ENCODE measurements at regions not wholly inside any gene's neighbourhood (a gene's known extent, or its start where the extent isn't known, plus 50 kb on each side); places are given as distances from the start of the nearest gene placed in this dataset.

DNA sequence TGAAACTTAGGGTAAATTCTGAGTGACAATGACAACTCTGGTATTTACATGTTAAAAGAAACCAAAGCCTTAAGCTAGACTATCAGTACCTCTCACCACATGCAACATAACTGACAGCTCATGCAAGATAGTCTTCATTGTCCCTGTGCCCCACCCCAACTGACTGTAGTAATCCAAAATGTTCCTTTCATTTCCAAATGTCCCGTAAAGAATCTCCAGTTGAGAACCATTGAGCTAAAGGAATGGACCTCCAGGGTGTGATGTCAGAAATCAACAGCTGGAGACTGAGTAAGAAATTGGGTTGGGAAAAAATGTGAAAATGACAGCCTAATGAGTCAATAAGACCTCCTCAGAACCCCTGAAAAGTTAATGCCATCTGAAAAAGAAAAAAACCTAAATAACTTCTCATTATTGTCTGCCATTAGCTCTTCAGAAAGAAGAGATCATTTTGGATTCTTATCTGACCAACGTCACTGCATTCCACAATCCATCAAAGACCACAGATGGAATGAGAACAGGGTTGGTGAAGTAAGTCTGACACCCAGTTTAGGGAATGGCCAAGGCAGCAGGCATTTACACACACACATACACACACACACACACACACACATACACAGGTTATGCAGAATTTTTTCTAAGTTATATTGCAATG is 51.7 kb upstream of the ACVR2A start:
- TF ChIP-seq, protein P1, sequence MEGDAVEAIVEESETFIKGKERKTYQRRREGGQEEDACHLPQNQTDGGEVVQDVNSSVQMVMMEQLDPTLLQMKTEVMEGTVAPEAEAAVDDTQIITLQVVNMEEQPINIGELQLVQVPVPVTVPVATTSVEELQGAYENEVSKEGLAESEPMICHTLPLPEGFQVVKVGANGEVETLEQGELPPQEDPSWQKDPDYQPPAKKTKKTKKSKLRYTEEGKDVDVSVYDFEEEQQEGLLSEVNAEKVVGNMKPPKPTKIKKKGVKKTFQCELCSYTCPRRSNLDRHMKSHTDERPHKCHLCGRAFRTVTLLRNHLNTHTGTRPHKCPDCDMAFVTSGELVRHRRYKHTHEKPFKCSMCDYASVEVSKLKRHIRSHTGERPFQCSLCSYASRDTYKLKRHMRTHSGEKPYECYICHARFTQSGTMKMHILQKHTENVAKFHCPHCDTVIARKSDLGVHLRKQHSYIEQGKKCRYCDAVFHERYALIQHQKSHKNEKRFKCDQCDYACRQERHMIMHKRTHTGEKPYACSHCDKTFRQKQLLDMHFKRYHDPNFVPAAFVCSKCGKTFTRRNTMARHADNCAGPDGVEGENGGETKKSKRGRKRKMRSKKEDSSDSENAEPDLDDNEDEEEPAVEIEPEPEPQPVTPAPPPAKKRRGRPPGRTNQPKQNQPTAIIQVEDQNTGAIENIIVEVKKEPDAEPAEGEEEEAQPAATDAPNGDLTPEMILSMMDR (conservative IDR thresholded peaks at IDR 0.05; ENCODE audit: low read depth, low read length) = no peak
- H3K4me3 ChIP-seq (ENCODE audit: low read depth, low read length) = no peak overlapping the region
- no peak for DNase-seq (ENCODE audit: low read depth)

DNA sequence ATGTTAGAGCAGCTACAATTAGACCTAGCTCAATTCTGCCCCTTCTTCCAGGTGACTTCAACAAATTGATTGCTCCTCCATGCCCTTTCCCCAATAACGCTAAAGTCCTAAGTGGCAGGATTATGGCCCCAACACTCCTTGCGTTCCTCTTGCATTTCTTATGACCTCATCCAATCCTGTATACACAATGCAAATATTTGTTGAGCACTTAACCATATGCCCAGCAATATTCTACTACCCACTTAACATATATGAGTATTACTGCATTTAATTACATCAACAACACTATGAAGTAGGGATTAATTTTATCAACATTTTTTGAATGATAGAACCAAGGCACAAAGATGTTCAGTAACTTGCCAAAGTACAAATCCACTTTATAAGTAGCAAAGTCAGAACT is 54.2 kb upstream of the ACVR2A start:
- TF ChIP-seq, protein P1 (conservative IDR thresholded peaks at IDR 0.05; ENCODE audit: low read depth, low read length) = no peak
- DNase-seq (ENCODE audit: low read depth) = no peak
- H3K4me3 ChIP-seq (ENCODE audit: low read depth, low read length) = no peak overlapping the region

DNA sequence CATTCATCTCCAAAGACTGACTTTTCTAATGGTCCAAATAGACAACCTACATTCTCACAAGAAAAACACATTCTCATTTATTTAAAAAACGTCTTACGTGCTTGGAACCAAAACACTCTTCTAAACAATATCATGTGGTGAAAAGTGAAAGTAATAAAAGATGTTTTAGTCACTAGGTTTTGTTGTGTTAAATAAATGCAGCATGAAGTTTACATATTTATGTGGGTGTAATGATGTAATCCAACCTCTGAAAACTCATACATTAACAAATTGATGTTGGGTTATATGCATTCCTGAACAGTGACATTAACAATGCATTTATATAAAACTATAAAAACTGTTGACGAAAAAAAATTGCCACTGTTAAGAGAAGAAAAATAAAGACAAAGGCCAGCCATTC is 55.1 kb upstream of the ACVR2A start:
- no peak overlapping the region for H3K4me3 ChIP-seq (ENCODE audit: low read depth, low read length)
- TF ChIP-seq, protein P1 (conservative IDR thresholded peaks at IDR 0.05; ENCODE audit: low read depth, low read length) = no peak
- DNase-seq (ENCODE audit: low read depth) = no peak

DNA sequence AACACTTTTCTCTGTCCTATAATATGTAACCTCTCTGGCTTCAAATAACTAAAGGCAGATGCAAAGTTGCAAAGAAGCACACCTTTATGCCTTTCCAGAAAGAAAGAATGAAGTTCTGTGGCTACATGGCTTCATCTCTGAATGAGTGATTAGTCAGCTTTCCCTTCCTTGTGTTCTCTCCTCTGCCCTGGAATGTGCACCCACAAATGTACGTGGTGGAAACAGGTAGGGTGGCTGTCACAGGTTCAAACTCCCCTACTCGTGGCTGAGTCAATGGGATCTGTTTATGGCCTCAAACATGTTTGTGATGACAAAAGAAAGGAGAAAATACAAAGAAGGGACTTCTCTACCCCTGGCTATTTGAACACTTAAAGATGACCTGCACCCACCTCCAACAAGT is 55.5 kb upstream of the ACVR2A start:
- no peak overlapping the region for H3K4me3 ChIP-seq (ENCODE audit: low read depth, low read length)
- TF ChIP-seq, protein P1 (conservative IDR thresholded peaks at IDR 0.05; ENCODE audit: low read depth, low read length) = no peak
- DNase-seq (ENCODE audit: low read depth) = no peak

DNA sequence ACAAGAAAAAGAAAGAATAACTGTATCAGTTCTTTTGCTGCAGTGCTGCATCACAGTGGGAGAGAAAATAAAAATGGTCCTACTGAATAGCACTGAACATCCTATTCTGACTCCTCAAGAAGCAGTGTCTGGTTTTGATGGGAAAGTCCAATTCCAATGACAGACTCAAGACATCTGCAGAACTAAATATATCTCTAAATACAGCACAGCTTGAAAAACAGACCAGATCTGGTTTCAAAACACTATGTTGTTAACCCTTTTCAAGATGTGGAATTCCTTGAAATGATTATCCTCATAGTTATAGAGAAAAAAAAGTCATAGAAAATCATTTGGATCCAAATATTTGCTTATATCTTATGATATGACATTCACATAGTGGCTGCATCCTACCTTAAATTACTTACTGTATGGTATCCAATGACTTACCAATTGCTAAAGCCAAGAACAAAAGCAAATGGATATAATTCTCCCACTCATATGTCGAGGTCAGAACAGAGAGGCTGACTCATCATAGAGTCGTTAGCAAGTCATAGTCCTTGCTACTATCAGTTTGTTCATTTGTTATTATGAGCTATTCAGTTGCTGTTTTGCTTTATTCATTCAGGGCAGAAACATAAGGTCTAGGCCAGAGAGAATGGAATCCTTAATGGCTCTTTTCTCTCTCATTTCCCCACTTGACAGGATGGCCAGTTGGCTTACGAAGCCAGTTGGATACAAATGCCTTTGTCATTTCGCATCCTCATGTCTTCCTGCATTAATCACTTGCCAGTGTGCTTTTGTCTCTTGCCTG is 62.5 kb upstream of the ACVR2A start:
- TF ChIP-seq, protein P1 (conservative IDR thresholded peaks at IDR 0.05; ENCODE audit: low read depth, low read length) = no peak
- H3K4me3 ChIP-seq (ENCODE audit: low read depth, low read length) = no peak overlapping the region
- DNase-seq (ENCODE audit: low read depth) = no peak

DNA sequence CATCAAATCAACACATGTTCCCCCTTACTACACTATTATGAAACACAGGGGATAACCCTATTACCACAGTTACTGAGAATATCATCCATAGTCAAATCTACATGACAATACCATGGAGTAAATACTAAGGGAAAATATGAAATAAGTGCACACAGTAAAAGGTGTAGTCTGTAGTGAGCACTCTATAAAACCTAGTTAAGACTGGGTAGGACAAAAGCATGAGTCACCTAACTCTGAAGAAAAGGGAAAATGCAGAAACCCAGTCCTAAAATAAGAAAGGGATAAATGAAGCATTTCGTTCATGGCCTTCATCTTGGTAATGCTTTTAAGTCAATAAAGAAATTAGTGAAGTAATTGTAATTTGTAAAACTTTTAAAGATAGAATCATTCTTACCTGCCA is 65.4 kb upstream of the ACVR2A start:
- TF ChIP-seq, protein P1 (conservative IDR thresholded peaks at IDR 0.05; ENCODE audit: low read depth, low read length) = no peak
- no peak for DNase-seq (ENCODE audit: low read depth)
- H3K4me3 ChIP-seq (ENCODE audit: low read depth, low read length) = no peak overlapping the region
